ENCODE measurements at regions not wholly inside any gene's neighbourhood (a gene's known extent, or its start where the extent isn't known, plus 50 kb on each side); places are given as distances from the start of the nearest gene placed in this dataset.

- TF ChIP-seq CREM (IDR thresholded peaks at IDR 0.05; ENCODE audit: low read depth) (no peak), CBX3 (IDR thresholded peaks at IDR 0.05; ENCODE audit: borderline replicate concordance, low read depth) (no peak), NRF1 (conservative IDR thresholded peaks at IDR 0.05; ENCODE audit: low read depth, low read length) (no peak), POLR2AphosphoS5 (IDR thresholded peaks at IDR 0.05; ENCODE audit: low read length) (no peak), CEBPZ (IDR thresholded peaks at IDR 0.05; ENCODE audit: low read depth, low read length) (no peak), BCL3 (IDR thresholded peaks at IDR 0.05; ENCODE audit: borderline replicate concordance, insufficient read depth, low read depth, low read length, poor library complexity, severe bottlenecking) (no peak), TAF1 (IDR thresholded peaks at IDR 0.05; ENCODE audit: borderline replicate concordance, low read depth, low read length) (no peak), CTCF (IDR thresholded peaks at IDR 0.05 in 2 of 3, conservative IDR thresholded peaks at IDR 0.05 in 1 of 3; ENCODE audit: control insufficient read depth in 2 of 3, extremely low read depth in 1 of 3, insufficient read depth in 1 of 3, low read depth in 3 of 3, low read length in 3 of 3) (no peak), NFXL1 (IDR thresholded peaks at IDR 0.05; ENCODE audit: borderline replicate concordance) (no peak), MTA3 (IDR thresholded peaks at IDR 0.05; ENCODE audit: borderline replicate concordance, low read length) (no peak), POLR2AphosphoS2 (IDR thresholded peaks at IDR 0.05; ENCODE audit: low read depth, low read length) (no peak)
These were observed 87.8 kb downstream of the RCN1 start for GRCh38 chr11:32178692-32179091.

Data from GM12878 (cell line).